OCI-M1 (cell line): ENCODE measurements at regions not wholly inside any gene's neighbourhood (a gene's known extent, or its start where the extent isn't known, plus 50 kb on each side); places are given as distances from the start of the nearest gene placed in this dataset.

Source experiments
- DNase-seq: peaks from one replicate; lab custom pipeline; 2025; lab: John Stamatoyannopoulos, UW

DNA sequence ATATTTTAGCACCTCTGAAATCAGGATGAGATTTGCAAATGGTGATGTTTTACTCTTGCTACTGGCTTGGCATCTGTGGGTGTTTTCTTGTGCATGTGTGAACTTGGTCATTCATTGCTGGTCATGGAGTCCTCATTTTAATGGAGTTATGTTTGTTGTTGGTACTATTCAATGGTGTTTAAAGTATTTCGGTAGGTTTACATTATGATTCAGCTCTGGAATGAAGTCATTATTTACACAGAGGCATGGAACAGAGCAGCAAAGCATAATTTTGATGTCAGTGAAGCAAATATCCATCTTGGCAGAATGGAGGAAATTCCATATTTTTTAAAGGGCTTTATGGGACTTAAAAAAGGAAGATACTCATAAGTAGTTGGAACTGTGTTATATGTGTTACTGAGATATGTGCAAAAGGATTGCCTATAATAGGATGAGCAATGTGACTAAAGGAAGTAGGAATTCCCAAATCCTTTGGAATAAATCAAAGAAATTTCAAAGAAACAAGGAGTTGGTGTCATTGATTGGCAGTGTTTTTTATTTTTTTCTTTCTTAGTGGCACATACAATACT is 147.4 kb downstream of the ACTBL2 start:
- DNase-seq = no peak

DNA sequence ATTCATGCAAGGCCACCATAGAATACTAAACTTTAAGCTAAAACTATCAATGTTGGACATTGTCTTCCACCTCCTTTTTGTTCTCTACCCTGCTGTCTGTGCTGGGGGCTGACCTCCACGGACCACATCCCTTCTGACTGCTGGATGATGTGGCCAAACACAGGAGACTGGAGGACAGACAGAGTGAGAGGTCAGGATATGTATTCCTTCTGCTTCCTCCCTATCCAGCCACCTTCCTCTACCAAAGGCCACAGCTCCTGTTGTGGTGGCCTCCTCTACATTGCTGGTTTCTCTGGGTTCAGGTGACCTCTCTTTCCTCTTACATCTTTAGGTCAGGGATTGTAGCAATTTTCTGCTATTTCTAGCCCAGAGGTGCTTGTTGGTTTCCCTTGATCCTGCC is 148.1 kb downstream of the ACTBL2 start:
- no peak for DNase-seq

DNA sequence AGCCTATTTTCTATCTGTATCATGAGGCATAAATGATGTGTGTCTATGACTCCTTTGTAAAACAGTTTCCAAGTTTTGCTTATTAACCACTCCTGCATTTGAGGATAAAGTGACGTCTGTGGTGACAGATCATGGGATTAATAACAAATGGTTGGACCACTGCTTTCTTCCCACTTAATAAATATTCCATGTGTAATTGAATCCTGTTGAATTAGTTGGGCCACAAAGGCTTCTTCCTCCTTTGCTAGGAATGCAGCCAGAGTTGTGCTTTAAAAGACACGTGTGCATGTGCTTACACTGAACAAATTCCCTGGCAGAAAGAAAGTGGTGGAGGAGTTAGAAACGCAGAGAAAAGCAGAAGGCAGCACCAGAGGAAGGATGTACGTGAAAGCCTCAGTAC is 150.2 kb downstream of the ACTBL2 start:
- DNase-seq = no peak

DNA sequence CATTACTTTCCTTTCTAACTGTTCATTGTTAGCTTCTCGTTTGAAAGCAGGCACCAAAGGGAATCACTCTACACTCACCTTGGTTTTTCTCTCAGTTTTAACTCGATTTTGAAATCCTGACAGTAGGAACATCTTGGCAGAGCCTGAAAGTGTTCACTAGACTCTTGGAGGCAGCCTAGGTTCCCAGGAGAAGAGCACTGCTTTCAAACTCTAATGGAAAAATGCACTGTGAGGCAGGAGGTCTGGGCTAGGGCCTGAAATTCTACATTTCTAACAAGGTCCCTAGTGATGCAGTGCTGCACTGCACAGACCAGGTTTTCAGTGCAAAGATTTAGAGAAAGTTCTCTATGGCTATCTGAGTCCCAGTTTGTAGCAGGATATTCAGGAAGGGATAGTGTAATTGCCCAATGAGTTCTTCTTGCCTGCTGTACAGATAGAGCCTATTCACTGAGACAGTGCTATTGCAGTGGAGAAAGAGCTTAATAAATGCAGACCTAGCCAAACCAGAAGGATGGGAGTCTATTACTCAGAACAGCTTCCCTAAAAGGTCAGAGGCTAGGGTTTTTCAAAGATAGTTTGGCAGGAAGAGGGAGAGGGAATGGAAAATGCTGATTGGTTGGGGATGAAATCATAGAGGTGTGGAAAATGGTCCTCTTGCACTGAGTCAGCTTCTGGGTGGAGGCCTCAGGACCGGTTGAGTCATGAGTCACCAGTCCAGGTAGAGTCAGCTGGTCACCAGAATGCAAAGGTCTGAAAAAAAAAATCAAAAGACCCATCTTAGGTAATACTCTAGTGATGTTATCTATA is 153.9 kb downstream of the GPBP1 start:
- DNase-seq = no peak

DNA sequence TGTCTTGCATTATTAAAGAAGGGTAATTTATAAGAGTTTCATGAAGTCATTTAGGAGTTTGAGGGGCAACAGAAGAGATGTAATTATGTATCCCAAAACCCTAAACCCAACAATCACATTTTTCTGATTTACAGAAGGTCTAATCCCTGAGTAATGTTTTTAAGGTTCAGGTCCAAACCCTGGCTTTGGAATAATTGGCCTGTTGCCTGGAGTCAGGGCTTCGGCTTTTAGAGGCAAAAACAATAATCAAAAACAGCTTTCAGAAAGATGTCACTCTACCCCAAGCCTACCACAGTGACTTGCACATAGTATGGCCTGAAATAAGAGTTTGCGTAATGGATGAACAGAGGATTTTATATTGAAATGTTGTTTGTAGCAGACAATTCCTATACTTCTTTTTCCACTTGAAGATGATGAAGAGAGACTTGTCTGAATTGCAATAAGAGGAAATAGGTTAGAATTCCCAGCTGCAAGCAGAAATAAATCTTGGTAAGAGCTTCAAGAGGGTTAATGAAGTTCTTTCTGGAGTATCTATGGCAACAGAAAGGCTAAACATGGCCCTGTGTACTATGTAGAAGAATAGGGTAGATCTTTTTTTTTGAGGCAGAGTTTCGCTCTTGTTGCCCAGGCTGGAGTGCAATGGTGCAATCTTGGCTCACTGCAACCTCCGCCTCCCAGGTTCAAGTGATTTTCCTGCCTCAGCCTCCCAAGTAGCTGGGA is 152.0 kb downstream of the GPBP1 start:
- DNase-seq = no peak

DNA sequence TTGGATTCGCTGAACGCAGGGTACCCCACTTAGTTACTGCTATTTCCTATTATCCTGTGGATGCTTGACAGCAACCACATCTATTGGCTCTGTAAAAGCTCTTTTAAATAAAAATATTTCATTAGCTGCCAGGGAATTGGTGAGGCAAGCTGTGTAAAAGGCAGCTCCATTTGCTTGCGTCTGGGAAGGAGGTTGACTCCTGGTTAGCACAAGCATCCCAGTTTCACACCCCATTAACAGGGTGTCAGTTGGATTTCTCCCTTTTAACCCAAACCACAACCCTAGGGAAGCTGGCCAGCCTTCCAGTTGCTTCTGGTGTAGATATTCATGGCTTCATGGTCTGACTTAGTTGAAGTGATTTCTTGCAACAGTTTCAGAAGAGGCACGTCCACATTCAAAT is 151.0 kb downstream of the GPBP1 start:
- DNase-seq = no peak

DNA sequence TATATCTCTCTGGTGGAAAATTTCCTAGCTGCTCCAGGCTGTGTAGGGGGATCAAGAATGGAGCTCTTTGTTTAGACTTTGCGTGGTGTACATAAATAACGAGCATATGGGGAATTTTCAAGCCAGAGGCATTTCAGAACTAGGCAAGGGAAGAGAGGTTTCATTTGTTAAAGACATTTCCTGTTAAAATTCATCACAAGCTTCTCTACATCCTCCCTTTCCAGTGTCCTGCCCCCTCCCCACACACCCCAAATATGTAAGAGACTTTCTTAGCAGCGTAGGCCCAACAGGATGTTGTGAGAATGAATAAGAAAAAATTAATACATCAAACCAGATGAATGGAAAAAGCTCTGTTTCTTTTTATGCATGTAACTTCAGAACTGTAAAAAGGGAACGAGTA is 150.3 kb downstream of the GPBP1 start:
- DNase-seq = no peak

DNA sequence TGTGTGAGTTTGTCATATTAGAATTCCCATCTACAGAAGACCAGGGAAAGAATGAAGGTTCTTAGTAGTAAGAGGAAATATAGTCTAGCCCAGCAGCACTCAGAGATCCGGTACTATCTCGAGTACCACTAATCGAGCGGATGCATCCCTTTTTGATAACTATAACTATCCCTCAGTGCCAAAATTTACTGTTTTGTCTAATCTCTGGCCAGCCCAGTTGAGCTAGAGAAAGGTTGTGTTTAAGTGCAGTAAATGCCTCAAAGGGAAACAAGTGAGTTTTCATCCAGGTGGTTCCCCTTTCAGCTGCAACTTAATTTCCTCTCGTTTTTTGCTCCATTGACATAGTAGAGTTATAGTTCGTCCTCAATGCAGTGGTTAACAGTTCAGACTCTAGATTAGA is 146.7 kb downstream of the GPBP1 start:
- no peak for DNase-seq

DNA sequence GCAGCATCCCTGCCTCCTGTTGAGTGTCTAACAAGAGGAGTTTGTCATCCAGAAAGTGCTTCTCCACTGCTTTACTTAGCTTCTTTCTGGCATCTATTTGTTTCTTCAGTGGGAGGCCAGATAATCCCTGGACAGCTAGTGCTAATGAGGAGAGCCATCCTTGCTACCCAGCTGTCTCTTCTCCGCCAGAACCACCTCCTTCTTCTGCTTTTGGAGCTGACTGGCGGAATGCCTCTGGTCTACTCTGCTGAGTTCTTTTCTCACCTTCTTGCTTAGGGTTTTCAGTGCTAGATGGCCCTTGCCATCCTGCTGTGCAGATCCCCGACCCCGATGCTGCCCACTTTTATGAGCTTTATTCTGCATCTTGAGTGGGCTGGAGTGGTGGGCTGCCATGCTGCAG is 145.8 kb downstream of the GPBP1 start:
- no peak for DNase-seq

DNA sequence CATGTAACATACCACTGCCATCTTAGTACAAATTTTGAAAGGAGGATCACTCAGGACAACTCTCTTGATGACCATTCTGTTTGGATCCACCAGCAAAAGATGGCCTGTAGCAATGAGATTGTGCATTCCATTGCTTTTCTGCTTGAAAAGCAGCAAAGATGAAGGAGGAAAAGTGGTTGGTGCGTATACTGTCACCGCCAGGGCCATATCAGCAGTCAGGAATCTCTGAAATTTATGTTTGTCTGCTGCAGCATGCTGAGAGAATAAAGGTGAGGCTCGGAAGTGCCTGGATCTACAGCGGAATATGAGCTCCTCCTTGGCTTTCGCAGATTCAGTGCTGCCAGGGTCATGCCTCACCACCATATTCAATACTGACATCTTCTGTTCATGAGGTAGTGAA is 144.4 kb downstream of the GPBP1 start:
- no peak for DNase-seq

DNA sequence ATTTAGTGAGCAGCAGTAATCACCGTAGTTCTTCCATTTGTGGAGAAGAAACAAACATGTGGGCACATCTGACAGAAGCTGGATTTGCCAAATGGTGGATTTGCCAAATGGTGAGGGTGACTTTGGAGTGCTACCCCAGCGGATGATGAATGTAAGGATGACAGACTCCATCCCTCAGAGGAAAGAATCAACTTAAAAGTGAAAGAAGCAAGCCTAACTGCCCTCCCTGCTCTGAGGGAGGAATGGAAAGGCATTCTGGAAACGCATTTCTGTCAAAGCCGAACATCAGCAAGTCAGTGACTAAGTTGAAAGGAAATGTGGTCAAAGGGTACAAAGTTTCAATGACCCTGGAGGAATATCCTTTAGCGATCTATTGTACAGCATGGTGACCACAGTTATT is 143.5 kb downstream of the GPBP1 start:
- no peak for DNase-seq

DNA sequence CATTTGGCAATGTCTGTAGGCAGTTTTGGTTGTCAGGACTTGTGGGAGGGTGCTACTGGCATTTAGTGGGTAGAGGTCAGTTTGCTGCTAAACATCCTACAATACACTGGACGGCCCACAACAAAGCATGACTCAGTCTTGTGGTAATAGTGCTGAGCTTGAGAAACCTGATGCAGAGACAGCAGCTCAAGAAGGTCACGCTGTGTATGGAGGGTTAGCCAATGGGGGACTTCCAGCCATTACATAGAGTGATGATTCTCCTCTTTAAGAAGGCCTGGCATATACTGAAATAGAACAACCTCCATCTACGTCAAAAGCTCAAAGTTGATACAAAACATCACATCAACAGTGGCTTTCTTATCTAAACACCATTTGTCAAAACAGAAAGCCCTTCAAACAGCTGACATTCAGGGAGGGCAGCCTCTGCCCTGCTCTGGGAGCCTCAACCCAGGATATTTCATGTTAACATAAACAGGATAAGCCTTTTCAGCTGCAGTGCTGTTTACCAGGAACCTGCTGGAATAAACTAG is 143.0 kb downstream of the GPBP1 start:
- peak; percentile 62 for DNase-seq

DNA sequence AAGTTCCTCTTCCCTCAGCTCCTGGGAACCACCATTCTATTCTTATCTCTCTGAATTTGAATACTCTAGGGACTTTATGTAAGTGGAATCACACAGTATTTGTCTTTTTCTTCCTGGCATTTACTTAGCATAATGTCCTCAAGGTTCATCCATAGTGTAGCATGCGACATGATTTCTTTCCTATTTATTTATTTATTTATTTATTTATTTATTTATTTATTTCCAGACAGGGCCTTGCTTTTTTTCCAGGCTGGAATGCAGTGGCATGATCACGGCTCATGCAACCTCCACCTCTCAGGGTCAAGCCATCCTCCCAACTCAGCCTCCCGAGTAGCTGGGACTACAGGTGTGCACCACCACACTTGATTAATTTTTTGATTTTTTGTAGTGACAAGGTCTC is 142.1 kb downstream of the GPBP1 start:
- DNase-seq = no peak
